GM21619 (cell line): ENCODE measurements at regions not wholly inside any gene's neighbourhood (a gene's known extent, or its start where the extent isn't known, plus 50 kb on each side); places are given as distances from the start of the nearest gene placed in this dataset.

ENCODE experiments used
- ATAC-seq: cut with Tn5 transposase; IDR thresholded peaks from one replicate; pipeline ENCODE4 v1.9.1; 2021; ENCODE audit not compliant: unreplicated experiment

DNA sequence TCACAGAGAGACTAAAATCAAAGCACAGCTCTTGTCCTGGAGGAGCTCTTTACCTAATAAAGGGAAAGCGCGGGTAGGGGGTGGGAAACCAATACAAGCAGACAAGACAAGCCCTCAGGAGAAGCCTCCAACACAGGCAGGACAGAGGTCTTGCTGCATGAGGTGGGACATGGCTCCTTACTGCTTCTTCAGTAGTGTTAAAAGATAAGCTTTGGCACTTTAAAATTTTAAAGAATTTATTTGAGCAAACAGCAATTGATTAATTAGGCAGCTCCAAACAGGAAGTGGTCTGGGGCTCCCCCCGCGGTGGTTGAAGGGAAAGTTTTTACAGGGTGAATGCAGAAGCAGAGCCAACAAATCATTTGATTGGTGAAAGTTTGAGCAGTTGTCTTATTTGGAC is 50.3 kb upstream of the MACC1 start:
- ATAC-seq = peak; percentile 37

GRCh38 chr7:20268824-20269223 is 51.6 kb upstream of the MACC1 start:
- ATAC-seq = no peak

DNA sequence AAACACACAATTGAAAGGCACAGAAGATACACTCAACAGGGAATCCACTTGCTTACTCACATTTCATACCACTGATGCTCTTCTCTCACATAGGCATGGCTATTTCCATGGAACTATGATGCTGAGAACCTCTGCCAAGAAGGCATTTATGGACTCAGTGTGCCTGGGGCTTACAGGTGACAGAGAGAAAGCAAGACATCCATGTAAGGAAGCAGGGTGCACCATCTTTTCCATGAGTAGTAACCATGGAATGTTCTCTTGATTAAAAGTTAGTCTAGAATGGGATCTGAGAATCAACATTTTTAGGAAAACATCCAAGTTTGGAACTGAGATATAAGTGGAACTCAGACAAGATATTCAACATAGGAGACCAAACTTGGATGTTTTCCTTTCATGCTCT is 52.5 kb upstream of the MACC1 start:
- ATAC-seq = no peak

DNA sequence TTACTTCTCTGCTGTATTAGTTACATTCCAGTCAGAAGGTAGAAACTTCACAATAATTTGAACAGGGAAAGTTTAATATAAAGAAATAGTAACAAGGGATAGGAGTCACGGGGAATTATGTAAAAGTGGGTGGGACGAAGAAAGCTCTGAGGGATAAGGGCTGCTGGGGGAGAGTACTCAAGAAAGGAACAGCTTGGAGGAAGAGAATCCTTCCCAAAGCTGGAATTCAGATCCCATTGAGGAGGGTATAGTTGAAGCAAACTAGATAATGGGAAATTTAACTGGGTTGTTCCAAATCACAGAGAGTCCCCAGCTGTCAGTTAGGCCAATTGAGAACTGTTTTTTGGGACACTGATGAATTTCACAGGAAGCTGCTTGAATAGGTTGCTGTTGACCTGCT is 53.2 kb upstream of the MACC1 start:
- no peak for ATAC-seq

DNA sequence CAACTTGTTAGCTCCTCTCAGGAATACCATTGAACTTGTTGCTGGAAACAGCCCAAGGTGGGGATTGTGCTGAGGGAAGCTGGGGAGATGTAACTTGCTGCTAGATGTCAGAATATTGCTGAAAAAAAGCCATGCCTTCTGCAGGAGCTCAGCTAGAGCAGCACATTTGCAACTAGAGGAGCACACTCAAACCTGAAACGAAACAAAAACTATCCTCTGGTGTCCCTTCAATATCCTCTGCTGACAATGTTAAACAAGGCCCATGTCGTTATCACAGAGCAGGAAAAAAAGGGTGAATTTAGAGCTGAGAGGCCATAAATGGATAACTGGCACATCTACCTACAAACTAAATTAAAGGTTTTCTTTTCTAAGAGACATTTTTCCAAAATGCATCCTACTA is 53.7 kb upstream of the MACC1 start:
- ATAC-seq = peak; percentile 93

- ATAC-seq = no peak
These were observed 55.1 kb upstream of the ITGB8 start for GRCh38 chr7:20275637-20276036.

DNA sequence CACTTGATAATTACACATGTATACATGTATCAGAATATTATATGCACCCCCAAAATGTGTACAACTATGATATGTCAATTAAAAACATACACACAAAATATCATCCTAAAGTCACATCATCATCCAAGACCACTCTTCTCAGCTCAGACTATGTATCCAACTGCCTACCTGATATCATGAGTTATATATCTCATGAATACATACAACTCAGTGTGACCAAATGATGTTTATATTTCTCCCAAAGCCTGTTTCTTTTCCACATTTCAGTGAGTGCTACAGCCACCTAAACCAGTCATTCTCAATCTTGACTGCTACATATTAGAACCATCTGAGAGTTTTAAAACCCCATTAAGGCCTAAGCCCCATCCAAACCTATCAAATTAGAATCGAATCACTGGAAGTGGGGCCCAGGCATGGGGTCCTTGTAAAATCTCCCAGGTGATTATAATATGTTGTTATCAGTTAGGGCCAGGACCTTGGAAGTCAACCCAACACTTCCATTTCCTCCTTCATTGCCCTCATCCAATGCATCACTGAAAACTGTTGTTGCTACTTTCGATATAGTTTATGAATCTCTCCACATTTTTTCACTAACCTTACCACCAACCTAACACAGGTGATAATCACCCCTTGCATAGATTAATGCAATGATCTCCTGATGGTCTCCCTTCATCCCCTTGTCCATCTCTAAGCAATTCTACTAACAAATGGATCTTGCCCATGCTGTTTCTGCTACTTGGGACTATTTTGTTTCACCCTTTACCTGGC is 53.8 kb upstream of the ITGB8 start:
- ATAC-seq = no peak

DNA sequence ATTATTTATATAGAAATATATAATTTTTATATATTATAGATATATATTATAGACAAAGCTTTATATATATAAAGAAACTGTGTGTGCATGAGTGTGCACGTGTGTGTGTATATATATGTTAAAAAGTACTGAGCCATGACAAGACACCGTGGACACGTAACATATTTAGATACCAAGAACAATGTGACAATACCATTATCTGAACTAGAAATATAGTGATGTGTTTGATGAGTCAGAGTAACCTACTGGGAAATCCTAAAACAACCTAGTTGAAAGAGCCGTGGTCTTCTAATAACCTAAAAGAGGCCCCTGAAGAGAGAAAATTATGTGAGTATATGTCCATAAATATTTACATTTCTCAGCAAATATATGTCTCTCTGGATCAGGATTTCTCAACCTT is 50.7 kb upstream of the ITGB8 start:
- ATAC-seq = no peak

- no peak for ATAC-seq
These were observed 50.0 kb upstream of the ITGB8 start for GRCh38 chr7:20280475-20281351.
